ENCODE measurements at regions not wholly inside any gene's neighbourhood (a gene's known extent, or its start where the extent isn't known, plus 50 kb on each side); places are given as distances from the start of the nearest gene placed in this dataset.

GRCh38 chr3:176951144-176951543, 246.1 kb downstream of the TBL1XR1 start:
- no peak for TF ChIP-seq EZH2 (IDR thresholded peaks at IDR 0.05; ENCODE audit: low read length)
- TF ChIP-seq CTCF (optimal IDR thresholded peaks at IDR 0.05 in 1 of 3, IDR thresholded peaks at IDR 0.05 in 1 of 3, conservative IDR thresholded peaks at IDR 0.05 in 1 of 3; ENCODE audit: extremely low read depth in 1 of 3, insufficient read depth in 2 of 3, low read length in 3 of 3), result no peak
- FAIRE-seq (no peak), DNase-seq (ENCODE audit: low read depth, low spot score) (no peak)
- H3K36me3 ChIP-seq (ENCODE audit: control insufficient read depth in 2 of 2, extremely low read depth in 1 of 2, insufficient read depth in 2 of 2, low read length in 2 of 2), result no peaks in the 10 kb centered on the region
- H2AFZ ChIP-seq (ENCODE audit: control insufficient read depth, low read length), result no peak overlapping the region
- H3K9ac ChIP-seq (ENCODE audit: control insufficient read depth, extremely low read depth, insufficient read depth, low read length), result no peak overlapping the region
- no peak overlapping the region for H3K4me3 ChIP-seq (ENCODE audit: control insufficient read depth in 2 of 3, extremely low read depth in 1 of 3, insufficient read depth in 2 of 3, low read depth in 1 of 3, low read length in 3 of 3)
- peaks cover 22% of the 10 kb centered on the region for H3K4me1 ChIP-seq (ENCODE audit: control insufficient read depth, extremely low read depth, insufficient read depth, low read length)
- H3K9me1 ChIP-seq (ENCODE audit: control insufficient read depth, extremely low read depth, insufficient read depth, low read length), result no peaks in the 10 kb centered on the region
- H4K20me1 ChIP-seq (ENCODE audit: control insufficient read depth, extremely low read depth, insufficient read depth, low read length), result no peaks in the 10 kb centered on the region
- no peaks in the 10 kb centered on the region for H3K9me3 ChIP-seq (ENCODE audit: control insufficient read depth, low read depth, low read length)
- no peaks in the 10 kb centered on the region for H3K27me3 ChIP-seq (ENCODE audit: control insufficient read depth, extremely low read depth, insufficient read depth, low read length)
- H3K27ac ChIP-seq (ENCODE audit: control insufficient read depth, insufficient read depth, low read length), result peak overlapping the region; percentile 27
- peak overlapping the region; percentile 22 for H3K4me2 ChIP-seq (ENCODE audit: control insufficient read depth, extremely low read depth, insufficient read depth, low read depth, low read length)
- H3K79me2 ChIP-seq (ENCODE audit: control insufficient read depth, insufficient read depth, low read length), result no peaks in the 10 kb centered on the region
- dilution Hi-C loops (cut with MboI; ENCODE audit: extremely low pct_ligation_motif_present, low sequenced_read_pairs), result no loop called here

- H3K4me2 ChIP-seq (ENCODE audit: control insufficient read depth, extremely low read depth, insufficient read depth, low read depth, low read length), result peak overlapping the region; percentile 22
- TF ChIP-seq CTCF (optimal IDR thresholded peaks at IDR 0.05 in 1 of 3, IDR thresholded peaks at IDR 0.05 in 1 of 3, conservative IDR thresholded peaks at IDR 0.05 in 1 of 3; ENCODE audit: extremely low read depth in 1 of 3, insufficient read depth in 2 of 3, low read length in 3 of 3) (no peak), EZH2 (IDR thresholded peaks at IDR 0.05; ENCODE audit: low read length) (no peak)
- dilution Hi-C loops (cut with MboI; ENCODE audit: extremely low pct_ligation_motif_present, low sequenced_read_pairs), result no loop called here
Observed at GRCh38 chr3:176950743-176951142, 246.5 kb downstream of the TBL1XR1 start.

More at GRCh38 chr3:176950743-176951142, 246.5 kb downstream of the TBL1XR1 start:
- Histone ChIP-seq H3K4me1 (ENCODE audit: control insufficient read depth, extremely low read depth, insufficient read depth, low read length) (peaks cover 22% of the 10 kb centered on the region), H3K9ac (ENCODE audit: control insufficient read depth, extremely low read depth, insufficient read depth, low read length) (no peak overlapping the region), H3K9me3 (ENCODE audit: control insufficient read depth, low read depth, low read length) (no peaks in the 10 kb centered on the region), H3K36me3 (ENCODE audit: control insufficient read depth in 2 of 2, extremely low read depth in 1 of 2, insufficient read depth in 2 of 2, low read length in 2 of 2) (no peaks in the 10 kb centered on the region), H3K27ac (ENCODE audit: control insufficient read depth, insufficient read depth, low read length) (peak overlapping the region; percentile 27), H3K27me3 (ENCODE audit: control insufficient read depth, extremely low read depth, insufficient read depth, low read length) (no peaks in the 10 kb centered on the region), H4K20me1 (ENCODE audit: control insufficient read depth, extremely low read depth, insufficient read depth, low read length) (no peaks in the 10 kb centered on the region), H3K4me3 (ENCODE audit: control insufficient read depth in 2 of 3, extremely low read depth in 1 of 3, insufficient read depth in 2 of 3, low read depth in 1 of 3, low read length in 3 of 3) (no peak overlapping the region), H3K9me1 (ENCODE audit: control insufficient read depth, extremely low read depth, insufficient read depth, low read length) (no peaks in the 10 kb centered on the region), H2AFZ (ENCODE audit: control insufficient read depth, low read length) (no peak overlapping the region), H3K79me2 (ENCODE audit: control insufficient read depth, insufficient read depth, low read length) (no peaks in the 10 kb centered on the region)
- FAIRE-seq (peak; percentile 72), DNase-seq (ENCODE audit: low read depth, low spot score) (peak; percentile 15)
